SK-N-SH treated with all-trans-retinoic acid at 6 μM for 48 hours (cell line): ENCODE measurements at regions not wholly inside any gene's neighbourhood (a gene's known extent, or its start where the extent isn't known, plus 50 kb on each side); places are given as distances from the start of the nearest gene placed in this dataset.

ENCODE experiments used
- ARNTL ChIP-seq: fragments of 450-650 bp; formaldehyde crosslinking; IDR thresholded peaks from 2 replicates; pipeline ENCODE4 v1.5.0; 2020; ENCODE audit warnings: low read depth, mild to moderate bottlenecking, moderate library complexity, borderline replicate concordance
- BACH2 ChIP-seq: fragments of 250-450 bp; sonication (Bioruptor Pico); IDR thresholded peaks from 2 replicates; pipeline ENCODE4 v1.9.0; 2021; ENCODE audit warnings: mild to moderate bottlenecking, borderline replicate concordance
- CREB5 ChIP-seq: fragments of 250-450 bp; sonication (Bioruptor Pico); IDR thresholded peaks from 2 replicates; pipeline ENCODE4 v1.5.1; 2020; ENCODE audit warnings: low read depth, mild to moderate bottlenecking, moderate library complexity
- TCF4 ChIP-seq: fragments of 250-450 bp; sonication (Bioruptor Pico); IDR thresholded peaks from 2 replicates; pipeline ENCODE4 v1.8.0; 2021; ENCODE audit warnings: mild to moderate bottlenecking, moderate library complexity, borderline replicate concordance
- TOX ChIP-seq: fragments of 250-450 bp; sonication (Bioruptor Pico); IDR thresholded peaks from 2 replicates; pipeline ENCODE4 v1.8.0; 2021; ENCODE audit warnings: mild to moderate bottlenecking, moderate library complexity, borderline replicate concordance
- TSHZ2 ChIP-seq: fragments of 250-450 bp; sonication (Bioruptor Pico); IDR thresholded peaks from 2 replicates; pipeline ENCODE4 v1.5.0; 2020; ENCODE audit warnings: mild to moderate bottlenecking, moderate library complexity
- ZC3H10 ChIP-seq: fragments of 250-450 bp; sonication (Bioruptor Pico); IDR thresholded peaks from 2 replicates; pipeline ENCODE4 v1.5.1; 2021; ENCODE audit warnings: mild to moderate bottlenecking, moderate library complexity
- ZFP3 ChIP-seq: fragments of 250-450 bp; sonication (Bioruptor Pico); IDR thresholded peaks from 2 replicates; pipeline ENCODE4 v1.5.0; 2020; ENCODE audit warnings: mild to moderate bottlenecking, moderate library complexity
- ZFP30 ChIP-seq: fragments of 450-650 bp; formaldehyde crosslinking; IDR thresholded peaks from 2 replicates; pipeline ENCODE4 v1.5.0; 2022; ENCODE audit warnings: mild to moderate bottlenecking, moderate library complexity
- ZNF70 ChIP-seq: fragments of 450-650 bp; formaldehyde crosslinking; IDR thresholded peaks from 2 replicates; pipeline ENCODE4 v1.5.0; 2020; ENCODE audit warnings: mild to moderate bottlenecking, moderate library complexity
- ZNF8 ChIP-seq: fragments of 450-650 bp; formaldehyde crosslinking; IDR thresholded peaks from 2 replicates; pipeline ENCODE4 v1.5.0; 2020; ENCODE audit warnings: mild to moderate bottlenecking, moderate library complexity
- TF ChIP-seq, protein P1 (sequence below): fragments of 250-450 bp; sonication (Bioruptor Pico); IDR thresholded peaks from 2 replicates; pipeline ENCODE4 v1.8.0; 2020; ENCODE audit warnings: mild to moderate bottlenecking, moderate library complexity, borderline replicate concordance

GRCh38 chr1:170461291-170461747 is 70.6 kb upstream of the GORAB start:
- TF ChIP-seq ZFP30 (CRISPR knock-in tag) = no peak
- no peak for TF ChIP-seq TCF4 (CRISPR knock-in tag)
- no peak for TF ChIP-seq ZNF8
- no peak for TF ChIP-seq CREB5 (CRISPR knock-in tag)
- no peak for TF ChIP-seq TSHZ2 (CRISPR knock-in tag)
- TF ChIP-seq ZNF70 (CRISPR knock-in tag) = no peak
- peak; percentile 28; the same call in 1 of the 2 replicates for TF ChIP-seq TOX
- TF ChIP-seq BACH2 = no peak
- no peak for TF ChIP-seq ARNTL
- TF ChIP-seq, protein P1, sequence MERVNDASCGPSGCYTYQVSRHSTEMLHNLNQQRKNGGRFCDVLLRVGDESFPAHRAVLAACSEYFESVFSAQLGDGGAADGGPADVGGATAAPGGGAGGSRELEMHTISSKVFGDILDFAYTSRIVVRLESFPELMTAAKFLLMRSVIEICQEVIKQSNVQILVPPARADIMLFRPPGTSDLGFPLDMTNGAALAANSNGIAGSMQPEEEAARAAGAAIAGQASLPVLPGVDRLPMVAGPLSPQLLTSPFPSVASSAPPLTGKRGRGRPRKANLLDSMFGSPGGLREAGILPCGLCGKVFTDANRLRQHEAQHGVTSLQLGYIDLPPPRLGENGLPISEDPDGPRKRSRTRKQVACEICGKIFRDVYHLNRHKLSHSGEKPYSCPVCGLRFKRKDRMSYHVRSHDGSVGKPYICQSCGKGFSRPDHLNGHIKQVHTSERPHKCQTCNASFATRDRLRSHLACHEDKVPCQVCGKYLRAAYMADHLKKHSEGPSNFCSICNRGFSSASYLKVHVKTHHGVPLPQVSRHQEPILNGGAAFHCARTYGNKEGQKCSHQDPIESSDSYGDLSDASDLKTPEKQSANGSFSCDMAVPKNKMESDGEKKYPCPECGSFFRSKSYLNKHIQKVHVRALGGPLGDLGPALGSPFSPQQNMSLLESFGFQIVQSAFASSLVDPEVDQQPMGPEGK = no peak
- peak; percentile 89 for TF ChIP-seq ZC3H10
- no peak for TF ChIP-seq ZFP3
